NT2/D1 (cell line): ENCODE measurements at regions not wholly inside any gene's neighbourhood (a gene's known extent, or its start where the extent isn't known, plus 50 kb on each side); places are given as distances from the start of the nearest gene placed in this dataset.

ENCODE experiments used
- SUZ12 ChIP-seq: IDR thresholded peaks from 2 replicates; pipeline ENCODE4 v1.6.1; 2011; ENCODE audit not compliant: insufficient read length, insufficient read depth; ENCODE audit errors: extremely low read depth
- YY1 ChIP-seq: IDR thresholded peaks from 2 replicates; pipeline ENCODE4 v1.6.1; 2011; ENCODE audit not compliant: insufficient read length, insufficient read depth
- ZNF274 ChIP-seq: IDR thresholded peaks from 2 replicates; pipeline ENCODE4 v1.6.1; 2011; ENCODE audit warnings: mild to moderate bottlenecking, low read depth, low read length

- TF ChIP-seq YY1 (no peak), ZNF274 (no peak), SUZ12 (no peak)
Observed at GRCh38 chr2:34102339-34102738, 503.2 kb upstream of the FAM98A start.
